ENCODE measurements at regions not wholly inside any gene's neighbourhood (a gene's known extent, or its start where the extent isn't known, plus 50 kb on each side); places are given as distances from the start of the nearest gene placed in this dataset.

DNA sequence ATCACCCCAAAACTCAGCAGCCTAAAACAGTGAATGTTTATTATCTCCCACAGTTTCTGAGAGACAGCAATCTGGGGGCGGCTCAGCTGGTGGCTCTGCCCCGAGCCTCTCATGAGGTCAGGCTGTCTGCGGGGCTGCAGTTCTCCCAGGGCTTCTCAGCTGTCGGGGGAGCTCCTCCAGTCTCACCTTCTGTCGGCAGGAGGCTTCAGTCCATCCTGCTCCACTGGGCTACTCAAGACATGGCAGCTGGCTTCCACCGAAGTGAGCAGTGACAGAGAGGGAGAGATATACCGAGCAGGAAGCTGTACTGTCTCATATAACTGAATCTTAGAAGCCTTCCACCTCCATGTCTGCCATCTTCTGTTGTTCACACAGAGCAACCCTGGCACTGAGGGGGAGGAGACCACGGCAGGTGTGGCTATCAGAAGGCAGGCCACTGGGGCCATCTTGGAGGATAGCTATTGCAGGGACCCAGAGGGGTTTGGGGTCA is 72.8 kb upstream of the ITGA11 start:
- no peaks in the 10 kb centered on the region for H3K36me3 ChIP-seq
- intact Hi-C loops (cut with DNase I; ENCODE audit: low total_unique reads) = no loop called here
- H3K4me3 ChIP-seq = no peak overlapping the region
- H3K9me3 ChIP-seq = no peaks in the 10 kb centered on the region
- no peak for TF ChIP-seq POLR2A (IDR thresholded peaks at IDR 0.05)
- TF ChIP-seq, protein P1, sequence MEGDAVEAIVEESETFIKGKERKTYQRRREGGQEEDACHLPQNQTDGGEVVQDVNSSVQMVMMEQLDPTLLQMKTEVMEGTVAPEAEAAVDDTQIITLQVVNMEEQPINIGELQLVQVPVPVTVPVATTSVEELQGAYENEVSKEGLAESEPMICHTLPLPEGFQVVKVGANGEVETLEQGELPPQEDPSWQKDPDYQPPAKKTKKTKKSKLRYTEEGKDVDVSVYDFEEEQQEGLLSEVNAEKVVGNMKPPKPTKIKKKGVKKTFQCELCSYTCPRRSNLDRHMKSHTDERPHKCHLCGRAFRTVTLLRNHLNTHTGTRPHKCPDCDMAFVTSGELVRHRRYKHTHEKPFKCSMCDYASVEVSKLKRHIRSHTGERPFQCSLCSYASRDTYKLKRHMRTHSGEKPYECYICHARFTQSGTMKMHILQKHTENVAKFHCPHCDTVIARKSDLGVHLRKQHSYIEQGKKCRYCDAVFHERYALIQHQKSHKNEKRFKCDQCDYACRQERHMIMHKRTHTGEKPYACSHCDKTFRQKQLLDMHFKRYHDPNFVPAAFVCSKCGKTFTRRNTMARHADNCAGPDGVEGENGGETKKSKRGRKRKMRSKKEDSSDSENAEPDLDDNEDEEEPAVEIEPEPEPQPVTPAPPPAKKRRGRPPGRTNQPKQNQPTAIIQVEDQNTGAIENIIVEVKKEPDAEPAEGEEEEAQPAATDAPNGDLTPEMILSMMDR (IDR thresholded peaks at IDR 0.05) = no peak
- peaks cover 0 to 4% of the 10 kb centered on the region in 2 donors for H3K4me1 ChIP-seq
- no peaks in the 10 kb centered on the region for H3K27me3 ChIP-seq
- peak in 1 of 2 donors; percentile 23 for DNase-seq
- H3K27ac ChIP-seq = peak overlapping the region; percentile 28 to 39

DNA sequence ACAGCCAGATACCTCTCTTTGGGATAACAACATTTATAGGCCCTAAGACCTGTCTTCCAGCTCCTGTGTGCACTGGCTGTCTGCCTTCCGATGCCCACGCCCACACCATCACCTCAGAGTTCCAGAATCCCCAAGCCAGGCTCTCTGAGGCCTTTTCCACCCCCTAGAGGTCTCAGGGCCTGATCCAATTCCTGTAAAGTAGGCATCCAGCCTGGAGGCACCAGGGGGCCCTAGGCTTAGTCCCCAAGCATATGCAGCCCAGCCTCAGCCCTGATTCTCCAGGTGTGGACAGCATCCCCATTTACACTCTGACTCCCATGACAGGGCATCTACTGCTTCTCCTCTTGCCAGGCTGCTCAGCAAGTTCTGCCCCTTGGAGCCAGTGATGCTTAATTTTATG is 72.7 kb upstream of the CORO2B start:
- no peaks in the 10 kb centered on the region for H3K9me3 ChIP-seq
- no peak for TF ChIP-seq POLR2A (IDR thresholded peaks at IDR 0.05)
- TF ChIP-seq, protein P1 (IDR thresholded peaks at IDR 0.05) = no peak

DNA sequence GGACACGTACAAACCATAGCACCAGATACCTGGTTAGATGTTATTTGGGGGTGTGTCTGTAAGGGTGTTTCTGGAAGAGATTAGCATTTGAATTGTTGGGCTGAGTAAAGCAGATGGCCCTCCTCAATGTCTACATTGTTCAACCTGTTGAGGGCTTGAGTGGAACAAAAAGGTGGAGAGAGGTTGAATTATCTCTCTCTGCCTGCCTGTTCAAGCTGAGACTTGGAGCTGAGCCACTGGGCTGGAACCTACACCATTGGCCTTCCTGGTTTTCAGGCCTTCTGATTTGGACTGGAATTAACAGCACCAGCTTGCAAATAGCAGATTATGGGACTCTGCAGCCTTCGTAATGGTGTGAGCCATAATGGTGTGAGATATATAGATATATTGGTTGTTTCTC is 71.3 kb upstream of the CORO2B start:
- H3K4me3 ChIP-seq = no peak overlapping the region
- H3K27ac ChIP-seq = no peak overlapping the region
- DNase-seq = peak in 1 of 2 donors; percentile 11
- H3K36me3 ChIP-seq = no peaks in the 10 kb centered on the region
- no peaks in the 10 kb centered on the region for H3K27me3 ChIP-seq
- intact Hi-C loops (cut with DNase I; ENCODE audit: low total_unique reads) = no loop called here
- no peaks in the 10 kb centered on the region for H3K9me3 ChIP-seq
- H3K4me1 ChIP-seq = peaks cover 0 to 6% of the 10 kb centered on the region in 2 donors
- TF ChIP-seq, protein P1 (IDR thresholded peaks at IDR 0.05) = no peak
- TF ChIP-seq POLR2A (IDR thresholded peaks at IDR 0.05) = no peak

More for the DNA sequence above, 72.7 kb upstream of the CORO2B start:
- Histone ChIP-seq H3K36me3 (no peaks in the 10 kb centered on the region), H3K27me3 (no peaks in the 10 kb centered on the region), H3K27ac (peak overlapping the region in 1 of 2 donors; percentile 53), H3K4me1 (no peaks in the 10 kb centered on the region), H3K4me3 (no peak overlapping the region)
- intact Hi-C loops (cut with DNase I; ENCODE audit: low total_unique reads) = no loop called here
- DNase-seq = peak in 1 of 2 donors; percentile 16

DNA sequence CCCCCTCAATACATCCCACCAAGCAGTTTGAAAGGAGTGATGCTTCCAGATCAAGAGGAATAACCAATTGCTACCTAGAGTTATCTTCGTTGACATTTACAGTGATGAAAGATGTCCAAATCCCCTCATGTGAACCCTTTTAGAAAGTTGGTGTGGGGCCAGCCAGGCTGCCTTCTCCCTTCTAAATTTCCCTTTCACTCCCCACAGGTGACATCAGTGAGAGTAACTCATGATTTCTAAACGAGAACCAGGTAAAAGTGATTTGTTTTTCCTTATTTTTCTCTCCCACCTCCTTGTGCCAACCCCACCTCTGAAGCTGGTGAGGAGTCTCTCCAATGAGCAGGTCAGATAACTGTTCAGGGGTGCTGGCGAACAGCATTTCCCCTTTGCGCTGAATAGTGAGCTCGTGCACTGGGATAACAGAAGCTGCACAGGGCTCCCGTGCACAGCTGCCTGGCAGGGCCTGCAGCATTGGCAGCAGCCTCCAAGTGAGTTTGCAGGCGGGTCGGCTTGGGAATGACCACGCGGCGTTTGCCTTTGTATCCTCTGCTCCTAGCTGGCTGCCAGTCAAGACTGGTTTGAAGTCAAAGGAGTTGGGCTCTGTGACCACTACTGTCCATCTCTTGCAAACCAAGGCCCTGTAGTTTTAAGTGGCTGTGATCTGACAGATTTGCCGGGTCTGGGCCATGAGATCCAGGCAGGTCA is 70.2 kb upstream of the CORO2B start:
- DNase-seq = peak in 1 of 2 donors; percentile 31
- Histone ChIP-seq H3K27ac (peak overlapping the region; percentile 19 to 92), H3K4me3 (no peak overlapping the region), H3K27me3 (no peaks in the 10 kb centered on the region), H3K36me3 (no peaks in the 10 kb centered on the region), H3K4me1 (peaks cover 0 to 10% of the 10 kb centered on the region in 2 donors), H3K9me3 (no peaks in the 10 kb centered on the region)
- TF ChIP-seq, protein P1 (IDR thresholded peaks at IDR 0.05) = no peak
- TF ChIP-seq POLR2A (IDR thresholded peaks at IDR 0.05) = no peak
- intact Hi-C loops (cut with DNase I; ENCODE audit: low total_unique reads) = no loop called here

DNA sequence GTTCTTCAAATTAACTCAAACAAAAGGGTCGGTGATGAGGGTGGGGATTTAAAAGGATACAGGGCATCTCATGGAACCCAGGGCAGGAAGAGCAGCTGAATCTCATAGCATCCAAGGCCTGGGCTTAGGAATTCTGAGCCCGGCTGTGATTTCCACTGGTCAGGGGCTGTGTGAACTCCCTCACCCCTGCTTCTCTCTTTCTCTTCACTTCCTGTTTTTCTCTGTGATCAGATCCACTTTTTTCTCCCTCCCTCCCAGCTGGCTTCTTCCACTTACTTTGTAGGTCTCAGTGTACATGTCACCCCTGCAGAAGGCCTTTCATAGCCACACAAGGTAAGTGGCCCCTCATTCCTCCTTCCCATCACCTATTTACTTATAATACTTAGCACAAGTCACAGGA is 68.2 kb upstream of the CORO2B start:
- TF ChIP-seq, protein P1 (IDR thresholded peaks at IDR 0.05) = no peak
- TF ChIP-seq POLR2A (IDR thresholded peaks at IDR 0.05) = no peak
- Histone ChIP-seq H3K36me3 (no peaks in the 10 kb centered on the region), H3K4me1 (peaks cover 0 to 10% of the 10 kb centered on the region in 2 donors), H3K27ac (peak overlapping the region; percentile 85 to 92), H3K4me3 (no peak overlapping the region), H3K9me3 (no peaks in the 10 kb centered on the region), H3K27me3 (no peaks in the 10 kb centered on the region)
- intact Hi-C loops (cut with DNase I; ENCODE audit: low total_unique reads) = no loop called here
- DNase-seq = peak in 1 of 2 donors; percentile 18

All from uterus (tissue), 3 donors.